H1 (cell line): ENCODE measurements at regions not wholly inside any gene's neighbourhood (a gene's known extent, or its start where the extent isn't known, plus 50 kb on each side); places are given as distances from the start of the nearest gene placed in this dataset.

Source experiments
- CTCF ChIA-PET: fragments of 300-600 bp; sonication (Branson Sonifier 250); formaldehyde crosslinking; loops from one replicate; lab custom pipeline; 2021; ENCODE audit not compliant: partially characterized antibody; lab: Charles Lee
- POLR2A ChIA-PET: fragments of 300-600 bp; sonication (Branson Sonifier 250); formaldehyde crosslinking; loops from one replicate; lab custom pipeline; 2021; ENCODE audit warnings: inconsistent platforms; ENCODE audit not compliant: partially characterized antibody; lab: Charles Lee
- DNase-seq, 2 experiments: peaks; one replicate each; pipeline versions ENCODE4 v3.0.0 to v3.0.0-alpha.2; 2010 to 2022; ENCODE audit warnings: low spot score in 2 of 2, low read depth in 1 of 2, mixed read lengths in 1 of 2
- FAIRE-seq: peaks from 2 replicates; lab custom pipeline; 2011; peaks lifted over from hg19 to GRCh38; lab: Jason Lieb, UNC
- H2AFZ ChIP-seq: 2 replicates; pipeline ENCODE4 v1.8.1; 2012; ENCODE audit warnings: low read length, inconsistent platforms
- H2AK5ac ChIP-seq: 2 replicates; pipeline ENCODE4 v1.6.1; 2013; ENCODE audit warnings: low read depth, low read length
- H2BK120ac ChIP-seq: replicated peaks from 2 replicates; pipeline ENCODE3; 2013; ENCODE audit warnings: low read depth, low read length, inconsistent platforms
- H2BK12ac ChIP-seq: 2 replicates; pipeline ENCODE4 v1.6.1; 2013; ENCODE audit warnings: low read depth, low read length
- H2BK15ac ChIP-seq: 2 replicates; pipeline ENCODE4 v1.6.1; 2013; ENCODE audit warnings: low read length
- H2BK20ac ChIP-seq: 2 replicates; pipeline ENCODE4 v1.6.1; 2013; ENCODE audit warnings: low read length
- H2BK5ac ChIP-seq: 2 replicates; pipeline ENCODE4 v1.6.1; 2013; ENCODE audit warnings: low read depth, low read length
- H3K14ac ChIP-seq: 2 replicates; pipeline ENCODE4 v1.6.1; 2013; ENCODE audit warnings: inconsistent platforms; ENCODE audit not compliant: insufficient read length
- H3K18ac ChIP-seq: 2 replicates; pipeline ENCODE4 v1.6.1; 2013; ENCODE audit warnings: low read length; ENCODE audit errors: extremely low read depth
- H3K23ac ChIP-seq: 2 replicates; pipeline ENCODE4 v1.6.1; 2013; ENCODE audit warnings: inconsistent platforms; ENCODE audit not compliant: insufficient read length
- H3K23me2 ChIP-seq: 2 replicates; pipeline ENCODE4 v1.6.1; 2013; ENCODE audit warnings: low read depth, low read length
- H3K27ac ChIP-seq: 2 replicates; pipeline ENCODE4 v1.6.1; 2011; ENCODE audit warnings: low read depth, low read length, inconsistent platforms
- H3K27me3 ChIP-seq, 4 experiments: replicated peaks in 1 of 4; 1 replicate in 1 of 4; 2 replicates in 3 of 4; pipeline versions ENCODE4 v1.6.1 to v1.8.1; 2011 to 2013; ENCODE audit warnings: low read length in 3 of 4, mild to moderate bottlenecking in 3 of 4, inconsistent platforms in 2 of 4, mixed read lengths in 2 of 4, moderate library complexity in 1 of 4; ENCODE audit not compliant: control insufficient read depth in 3 of 4, insufficient read depth in 3 of 4; ENCODE audit errors: extremely low read depth in 1 of 4
- H3K36me3 ChIP-seq, 4 experiments: 2 replicates each; pipeline versions ENCODE4 v1.6.1 to v1.8.1; 2011 to 2013; ENCODE audit warnings: mild to moderate bottlenecking in 4 of 4, low read length in 3 of 4, moderate library complexity in 2 of 4, control low read depth in 1 of 4, inconsistent platforms in 1 of 4; ENCODE audit not compliant: insufficient read depth in 4 of 4, control insufficient read depth in 2 of 4
- H3K4ac ChIP-seq: replicated peaks from 2 replicates; pipeline ENCODE3; 2013; ENCODE audit warnings: low read length, low read depth, mixed read lengths, inconsistent platforms; ENCODE audit not compliant: insufficient read length
- H3K4me1 ChIP-seq, 4 experiments: replicated peaks in 1 of 4; 1 replicate in 1 of 4; 2 replicates in 3 of 4; pipeline versions ENCODE4 v1.6.1 to v1.8.1; 2011 to 2013; ENCODE audit warnings: low read length in 3 of 4, inconsistent platforms in 2 of 4, mixed read lengths in 1 of 4; ENCODE audit not compliant: insufficient read depth in 4 of 4, control insufficient read depth in 3 of 4
- H3K4me2 ChIP-seq, 2 experiments: 2 replicates each; pipeline versions ENCODE4 v1.6.1 to v1.8.1; 2011 to 2013; ENCODE audit warnings: low read depth in 2 of 2, low read length in 2 of 2, control low read depth in 1 of 2, inconsistent platforms in 1 of 2, mild to moderate bottlenecking in 1 of 2; ENCODE audit not compliant: insufficient read depth in 1 of 2
- H3K4me3 ChIP-seq, 4 experiments: fragments of 200-600, 300-600 bp in 1 of 4; sonication (generic), shearing (Covaris generic), sonication (Bioruptor Twin) in 1 of 4; 2 replicates each; pipeline versions ENCODE4 v1.5.1 to v1.8.1; 2011 to 2016; ENCODE audit warnings: low read length in 4 of 4, low read depth in 3 of 4, control low read depth in 2 of 4, inconsistent platforms in 2 of 4, mild to moderate bottlenecking in 2 of 4, mixed read lengths in 1 of 4, moderate library complexity in 1 of 4; ENCODE audit not compliant: insufficient read depth in 2 of 4; ENCODE audit errors: extremely low read depth in 1 of 4
- H3K56ac ChIP-seq: replicated peaks from 2 replicates; pipeline ENCODE3; 2013; ENCODE audit warnings: low read depth, mild to moderate bottlenecking, mixed read lengths, low read length, inconsistent platforms; ENCODE audit not compliant: insufficient read length
- H3K79me1 ChIP-seq: 2 replicates; pipeline ENCODE4 v1.6.1; 2013; ENCODE audit warnings: low read depth, low read length, control low read depth
- H3K79me2 ChIP-seq, 2 experiments: 2 replicates each; pipeline versions ENCODE4 v1.6.1 to v1.8.1; 2012 to 2013; ENCODE audit warnings: low read length in 2 of 2, mild to moderate bottlenecking in 2 of 2, inconsistent platforms in 1 of 2; ENCODE audit not compliant: insufficient read depth in 2 of 2, control insufficient read depth in 1 of 2
- H3K9ac ChIP-seq, 4 experiments: replicated peaks in 1 of 4; 1 replicate in 1 of 4; 2 replicates in 3 of 4; pipeline versions ENCODE4 v1.6.1 to v1.8.1; 2011 to 2013; ENCODE audit warnings: low read depth in 3 of 4, low read length in 3 of 4, control low read depth in 2 of 4, mild to moderate bottlenecking in 2 of 4, moderate library complexity in 2 of 4, inconsistent platforms in 1 of 4; ENCODE audit errors: extremely low read depth in 1 of 4
- H3K9me3 ChIP-seq, 2 experiments: 2 replicates each; pipeline versions ENCODE4 v1.6.1 to v1.8.1; 2012 to 2013; ENCODE audit warnings: mild to moderate bottlenecking in 2 of 2, moderate library complexity in 2 of 2, control low read depth in 1 of 2, inconsistent platforms in 1 of 2, low read depth in 1 of 2, low read length in 1 of 2, mixed read lengths in 1 of 2; ENCODE audit not compliant: insufficient read depth in 2 of 2
- H4K20me1 ChIP-seq, 2 experiments: replicated peaks in 1 of 2; 2 replicates each; pipeline versions ENCODE3 to v1.8.1; 2011 to 2013; ENCODE audit warnings: inconsistent platforms in 2 of 2, low read length in 2 of 2, mild to moderate bottlenecking in 1 of 2; ENCODE audit not compliant: insufficient read depth in 2 of 2, control insufficient read depth in 1 of 2
- H4K5ac ChIP-seq: 2 replicates; pipeline ENCODE4 v1.6.1; 2013; ENCODE audit warnings: low read length, low read depth, mixed read lengths, inconsistent platforms; ENCODE audit not compliant: insufficient read length
- H4K8ac ChIP-seq: 2 replicates; pipeline ENCODE4 v1.8.0; 2013; ENCODE audit warnings: mild to moderate bottlenecking, moderate library complexity, low read length, inconsistent platforms; ENCODE audit not compliant: insufficient read depth; ENCODE audit errors: extremely low read depth
- H4K91ac ChIP-seq: replicated peaks from 2 replicates; pipeline ENCODE3; 2013; ENCODE audit warnings: low read length, mixed read lengths, inconsistent platforms; ENCODE audit not compliant: insufficient read length
- BACH1 ChIP-seq: IDR thresholded peaks from 2 replicates; pipeline ENCODE4 v1.6.1; 2012; ENCODE audit warnings: low read length, improper control_type of control experiment
- BRCA1 ChIP-seq: IDR thresholded peaks from 2 replicates; pipeline ENCODE4 v1.6.1; 2012; ENCODE audit warnings: low read depth, low read length, improper control_type of control experiment
- CHD1 ChIP-seq: IDR thresholded peaks from 2 replicates; pipeline ENCODE4 v1.6.1; 2012; ENCODE audit warnings: low read depth, low read length, improper control_type of control experiment
- GABPA ChIP-seq: IDR thresholded peaks from 2 replicates; pipeline ENCODE4 v1.6.1; 2011; ENCODE audit warnings: mild to moderate bottlenecking, low read length, moderate library complexity, borderline replicate concordance; ENCODE audit not compliant: insufficient read depth
- HDAC2 ChIP-seq, 2 experiments: fragments of 300-600 bp in 1 of 2; sonication (generic) in 1 of 2; IDR thresholded peaks; 2 replicates each; pipeline ENCODE4 v1.6.1; 2011 to 2012; ENCODE audit warnings: low read depth in 2 of 2, low read length in 2 of 2, mild to moderate bottlenecking in 2 of 2, moderate library complexity in 2 of 2, borderline replicate concordance in 1 of 2, inconsistent platforms in 1 of 2
- PHF8 ChIP-seq: fragments of 200-600 bp; sonication (generic); conservative IDR thresholded peaks from 2 replicates; pipeline ENCODE4 v1.7.1; 2012; ENCODE audit warnings: low read depth, mild to moderate bottlenecking, inconsistent platforms, low read length, moderate library complexity
- POU5F1 ChIP-seq: IDR thresholded peaks from 2 replicates; pipeline ENCODE4 v1.6.1; 2011; ENCODE audit warnings: low read depth, mild to moderate bottlenecking, low read length, moderate library complexity
- RNF2 ChIP-seq: fragments of 200-900, 300-1000 bp; sonication (generic); IDR thresholded peaks from 2 replicates; pipeline ENCODE4 v1.7.1; 2016; ENCODE audit warnings: borderline replicate concordance, low read depth, mild to moderate bottlenecking, antibody characterized with exemption, low read length; ENCODE audit not compliant: poor library complexity, severe bottlenecking; ENCODE audit errors: missing control alignments
- SIN3A ChIP-seq, 2 experiments: IDR thresholded peaks in 1 of 2; conservative IDR thresholded peaks in 1 of 2; 2 replicates each; pipeline ENCODE4 v1.6.1; 2011 to 2012; ENCODE audit warnings: low read length in 2 of 2, improper control_type of control experiment in 1 of 2, low read depth in 1 of 2, mild to moderate bottlenecking in 1 of 2
- SIX5 ChIP-seq: IDR thresholded peaks from 2 replicates; pipeline ENCODE4 v1.6.1; 2011; ENCODE audit warnings: mild to moderate bottlenecking, low read depth, low read length
- SP4 ChIP-seq: IDR thresholded peaks from 2 replicates; pipeline ENCODE4 v1.6.1; 2012; ENCODE audit warnings: low read length, inconsistent platforms
- TAF1 ChIP-seq: IDR thresholded peaks from 2 replicates; pipeline ENCODE4 v1.6.1; 2011; ENCODE audit warnings: mild to moderate bottlenecking, low read depth, low read length
- WGBS, 2 experiments: shearing (Covaris generic) in 1 of 2; methylation state at CpG; one replicate each; pipeline versions ENCODE4 v1.1.6 to v1.1.7; 2013 to 2015; ENCODE audit warnings: low lambda C conversion rate in 2 of 2, mixed read lengths in 2 of 2, inconsistent platforms in 1 of 2, low coverage in 1 of 2, missing lambda C conversion rate in 1 of 2; ENCODE audit not compliant: insufficient replicate concordance in 2 of 2, insufficient coverage in 1 of 2, insufficient read length in 1 of 2; ENCODE audit errors: extremely low coverage in 1 of 2, missing lambda C conversion rate in 1 of 2; 5-methylcytosine and 5-hydroxymethylcytosine counted together
- TF ChIP-seq, protein P1 (sequence below): IDR thresholded peaks from 2 replicates; pipeline ENCODE4 v1.6.1; 2012; ENCODE audit warnings: inconsistent platforms
- TF ChIP-seq, protein P2 (sequence below): IDR thresholded peaks from 2 replicates; pipeline ENCODE4 v1.6.1; 2012; ENCODE audit warnings: inconsistent platforms

DNA sequence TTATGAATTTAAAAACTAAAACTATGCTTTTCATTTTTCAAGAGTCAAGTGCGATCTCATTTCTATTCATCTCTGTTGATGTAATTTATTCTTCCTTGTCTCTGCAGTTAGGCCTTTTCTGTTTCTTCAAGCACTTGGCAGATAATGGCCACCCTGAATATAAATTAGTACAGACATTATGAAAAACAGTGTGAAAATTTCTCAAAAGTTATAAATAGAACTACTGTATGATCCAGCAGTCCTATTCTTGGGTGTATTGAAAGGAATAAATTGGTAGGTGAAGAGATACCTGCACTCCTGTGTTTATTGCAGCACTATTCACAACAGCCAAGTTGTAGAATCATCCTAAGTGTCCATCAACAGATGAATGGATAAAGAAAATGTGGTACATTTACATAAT is 248.3 kb downstream of the DOK5 start:
- Histone ChIP-seq H2AFZ (no peak overlapping the region), H3K4me2 (no peak overlapping the region), H4K5ac (no peak overlapping the region), H3K9me3 (no peaks in the 10 kb centered on the region), H2BK15ac (no peak overlapping the region), H4K20me1 (no peaks in the 10 kb centered on the region), H4K8ac (no peak overlapping the region), H3K79me1 (no peaks in the 10 kb centered on the region), H3K4me3 (no peak overlapping the region), H2AK5ac (no peak overlapping the region), H3K79me2 (no peaks in the 10 kb centered on the region), H3K23ac (no peak overlapping the region), H3K4me1 (peaks cover 0 to 4% (median 0%) of the 10 kb centered on the region in 4 experiments; a peak in 1 of 7 replicates), H3K23me2 (no peaks in the 10 kb centered on the region), H3K36me3 (no peaks in the 10 kb centered on the region), H3K14ac (no peak overlapping the region), H3K9ac (no peak overlapping the region), H3K4ac (no peak overlapping the region), H2BK5ac (no peak overlapping the region), H2BK120ac (no peak overlapping the region), H3K27me3 (no peaks in the 10 kb centered on the region), H2BK20ac (no peak overlapping the region), H2BK12ac (no peak overlapping the region), H3K27ac (no peak overlapping the region), H4K91ac (no peak overlapping the region), H3K18ac (no peak overlapping the region), H3K56ac (no peak overlapping the region)
- POLR2A ChIA-PET = no interaction called here
- FAIRE-seq (no peak), DNase-seq (no peak)
- CTCF ChIA-PET = no interaction called here
- WGBS, 2 experiments = 100% methylated on average over 1 of the region's 1 CpG; no CpG with 5 or more reads in 1 of the 2 experiments
- no peak for TF ChIP-seq HDAC2 (IDR thresholded peaks at IDR 0.05; ENCODE audit: borderline replicate concordance in 1 of 2, low read depth in 2 of 2, low read length in 2 of 2)
- no peak for TF ChIP-seq SIN3A (conservative IDR thresholded peaks at IDR 0.05 in 1 of 2, IDR thresholded peaks at IDR 0.05 in 1 of 2; ENCODE audit: low read depth in 1 of 2, low read length in 2 of 2)
- no peak for TF ChIP-seq POU5F1
- no peak for TF ChIP-seq GABPA
- TF ChIP-seq BACH1 = no peak
- TF ChIP-seq, protein P1, sequence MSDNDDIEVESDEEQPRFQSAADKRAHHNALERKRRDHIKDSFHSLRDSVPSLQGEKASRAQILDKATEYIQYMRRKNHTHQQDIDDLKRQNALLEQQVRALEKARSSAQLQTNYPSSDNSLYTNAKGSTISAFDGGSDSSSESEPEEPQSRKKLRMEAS = no peak
- no peak for TF ChIP-seq TAF1
- TF ChIP-seq, protein P2, sequence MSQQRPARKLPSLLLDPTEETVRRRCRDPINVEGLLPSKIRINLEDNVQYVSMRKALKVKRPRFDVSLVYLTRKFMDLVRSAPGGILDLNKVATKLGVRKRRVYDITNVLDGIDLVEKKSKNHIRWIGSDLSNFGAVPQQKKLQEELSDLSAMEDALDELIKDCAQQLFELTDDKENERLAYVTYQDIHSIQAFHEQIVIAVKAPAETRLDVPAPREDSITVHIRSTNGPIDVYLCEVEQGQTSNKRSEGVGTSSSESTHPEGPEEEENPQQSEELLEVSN = no peak
- no peak for TF ChIP-seq CHD1
- no peak for TF ChIP-seq PHF8
- no peak for TF ChIP-seq RNF2
- no peak for TF ChIP-seq SP4
- no peak for TF ChIP-seq SIX5
- no peak for TF ChIP-seq BRCA1
